Endothelial cell of umbilical vein (primary cell): ENCODE measurements at regions not wholly inside any gene's neighbourhood (a gene's known extent, or its start where the extent isn't known, plus 50 kb on each side); places are given as distances from the start of the nearest gene placed in this dataset.

Source experiments
- BruUV-seq: library from RNA; stranded (reverse); fragments of 400-500 nt; replicated peaks from 2 replicates; lab custom pipeline; 2021; lab: Mats Ljungman, UMichigan
- CTCF ChIA-PET: fragments of 300-600, 350-600 bp; sonication (Branson Sonifier 250); formaldehyde crosslinking; loops from one replicate; lab custom pipeline; 2021; ENCODE audit warnings: antibody characterized with exemption, inconsistent platforms; lab: Charles Lee
- POLR2A ChIA-PET: fragments of 300-600, 350-600 bp; sonication (Branson Sonifier 250); formaldehyde crosslinking; loops from one replicate; lab custom pipeline; 2021; ENCODE audit warnings: antibody characterized with exemption, inconsistent platforms; lab: Charles Lee
- DNase-seq: peaks from one replicate; pipeline ENCODE4 v3.0.0-alpha.2; 2011; ENCODE audit warnings: low read depth, low spot score
- FAIRE-seq: peaks from 2 replicates; lab custom pipeline; 2011; peaks lifted over from hg19 to GRCh38; lab: Jason Lieb, UNC
- H2AFZ ChIP-seq: 2 replicates; pipeline ENCODE4 v1.6.0; 2012; ENCODE audit warnings: low read depth, low read length, control low read depth, inconsistent platforms
- H3K27ac ChIP-seq: 2 replicates; pipeline ENCODE4 v1.5.1; 2011; ENCODE audit warnings: low read depth, mild to moderate bottlenecking, control low read depth, low read length, moderate library complexity; ENCODE audit not compliant: insufficient read depth
- H3K27me3 ChIP-seq, 2 experiments: 2 replicates each; pipeline versions ENCODE4 v1.6.0 to v1.6.1; 2011; ENCODE audit warnings: low read length in 2 of 2, mixed read lengths in 1 of 2; ENCODE audit not compliant: control insufficient read depth in 2 of 2, insufficient read depth in 2 of 2
- H3K36me3 ChIP-seq, 2 experiments: 2 replicates in 1 of 2; 3 replicates in 1 of 2; pipeline ENCODE4 v1.5.1; 2011; ENCODE audit warnings: low read length in 2 of 2, mild to moderate bottlenecking in 1 of 2, moderate library complexity in 1 of 2; ENCODE audit not compliant: control insufficient read depth in 2 of 2, insufficient read depth in 2 of 2; ENCODE audit errors: extremely low read depth in 1 of 2
- H3K4me1 ChIP-seq: 3 replicates; pipeline ENCODE4 v1.5.1; 2011; ENCODE audit warnings: mild to moderate bottlenecking, low read length; ENCODE audit not compliant: control insufficient read depth, insufficient read depth; ENCODE audit errors: extremely low read depth
- H3K4me2 ChIP-seq: 2 replicates; pipeline ENCODE4 v1.6.1; 2011; ENCODE audit warnings: low read length, control low read depth, mixed read lengths; ENCODE audit not compliant: insufficient read depth
- H3K4me3 ChIP-seq, 3 experiments: fragments of 200-600 bp in 1 of 3; sonication (generic), shearing (Covaris generic) in 1 of 3; replicated peaks in 1 of 3; 2 replicates each; pipeline ENCODE4 v1.5.1; 2011 to 2016; ENCODE audit warnings: control low read depth in 3 of 3, low read length in 3 of 3, mild to moderate bottlenecking in 2 of 3, inconsistent platforms in 1 of 3, low read depth in 1 of 3, moderate library complexity in 1 of 3; ENCODE audit not compliant: insufficient read depth in 1 of 3
- H3K79me2 ChIP-seq: 2 replicates; pipeline ENCODE4 v1.6.0; 2012; ENCODE audit warnings: low read length, inconsistent platforms; ENCODE audit not compliant: control insufficient read depth, insufficient read depth
- H3K9ac ChIP-seq: replicated peaks from 2 replicates; pipeline ENCODE3; 2011; ENCODE audit warnings: low read length, control low read depth; ENCODE audit not compliant: insufficient read depth; ENCODE audit errors: extremely low read depth
- H3K9me1 ChIP-seq: replicated peaks from 3 replicates; pipeline ENCODE4 v1.6.0; 2011; ENCODE audit warnings: mild to moderate bottlenecking, low read length; ENCODE audit not compliant: control insufficient read depth, insufficient read depth; ENCODE audit errors: extremely low read depth
- H3K9me3 ChIP-seq: replicated peaks from 2 replicates; pipeline ENCODE4 v1.5.1; 2012; ENCODE audit warnings: low read length, inconsistent platforms; ENCODE audit not compliant: control insufficient read depth, insufficient read depth
- H4K20me1 ChIP-seq: replicated peaks from 2 replicates; pipeline ENCODE3; 2011; ENCODE audit warnings: mild to moderate bottlenecking, low read length; ENCODE audit not compliant: control insufficient read depth, insufficient read depth; ENCODE audit errors: extremely low read depth
- CTCF ChIP-seq, 2 donors: IDR thresholded peaks; 1 replicate in 1 of 2; 2 replicates in 1 of 2; pipeline ENCODE4 v1.5.1; 2011; ENCODE audit warnings: low read length in 2 of 2, mild to moderate bottlenecking in 2 of 2, moderate library complexity in 2 of 2, control low read depth in 1 of 2, inconsistent platforms in 1 of 2, low read depth in 1 of 2; ENCODE audit not compliant: insufficient read depth in 1 of 2; ENCODE audit errors: extremely low read depth in 1 of 2
- EZH2 ChIP-seq: IDR thresholded peaks from 2 replicates; pipeline ENCODE4 v1.6.1; 2012; ENCODE audit warnings: borderline replicate concordance, low read depth, mild to moderate bottlenecking, moderate library complexity, low read length, inconsistent platforms; ENCODE audit not compliant: severe bottlenecking
- FOS ChIP-seq: IDR thresholded peaks from 2 replicates; pipeline ENCODE4 v1.6.1; 2011; ENCODE audit warnings: mild to moderate bottlenecking, low read length, moderate library complexity, borderline replicate concordance; ENCODE audit not compliant: insufficient read depth
- GATA2 ChIP-seq: IDR thresholded peaks from 2 replicates; pipeline ENCODE4 v1.7.0; 2011; ENCODE audit warnings: low read depth, mild to moderate bottlenecking, moderate library complexity, mixed read lengths, low read length; ENCODE audit not compliant: insufficient read length, insufficient read depth
- JUN ChIP-seq: IDR thresholded peaks from 2 replicates; pipeline ENCODE4 v1.6.1; 2011; ENCODE audit warnings: borderline replicate concordance, low read depth; ENCODE audit not compliant: insufficient read length, insufficient read depth
- MAX ChIP-seq: IDR thresholded peaks from 2 replicates; pipeline ENCODE4 v1.6.1; 2011; ENCODE audit not compliant: insufficient read depth, insufficient read length
- MYC ChIP-seq: IDR thresholded peaks from one replicate; pipeline ENCODE4 v1.6.1; 2011; ENCODE audit warnings: mild to moderate bottlenecking, low read depth, low read length
- POLR2A ChIP-seq: IDR thresholded peaks from 2 replicates; pipeline ENCODE4 v1.6.1; 2012; ENCODE audit warnings: low read depth, mild to moderate bottlenecking, control low read depth, low read length
- POLR2AphosphoS5 ChIP-seq: IDR thresholded peaks from 2 replicates; pipeline ENCODE4 v1.6.1; 2012; ENCODE audit warnings: low read depth, mild to moderate bottlenecking, control low read depth, low read length, moderate library complexity; ENCODE audit not compliant: insufficient read depth
- dilution Hi-C: fragments of 300-500 bp; cut with MboI; formaldehyde crosslinking; loops from one replicate; pipeline ENCODE4 v1.15.0; 2019; ENCODE audit warnings: low sequenced_read_pairs; ENCODE audit not compliant: extremely low pct_ligation_motif_present
- intact Hi-C: fragments of 100-400 bp; cut with micrococcal nuclease; formaldehyde crosslinking; loops from one replicate; pipeline ENCODE4 v1.10.0; 2022

- Histone ChIP-seq H3K79me2 (no peaks in the 10 kb centered on the region), H3K4me2 (no peak overlapping the region), H3K4me1 (peaks cover 15% of the 10 kb centered on the region), H3K9me3 (no peaks in the 10 kb centered on the region), H3K27ac (no peak overlapping the region), H3K36me3 (no peaks in the 10 kb centered on the region), H3K4me3 (no peak overlapping the region), H2AFZ (no peak overlapping the region), H4K20me1 (no peaks in the 10 kb centered on the region), H3K27me3 (no peaks in the 10 kb centered on the region), H3K9me1 (no peaks in the 10 kb centered on the region), H3K9ac (no peak overlapping the region)
- TF ChIP-seq MAX (no peak), MYC (no peak), GATA2 (no peak), POLR2AphosphoS5 (no peak), JUN (no peak), CTCF (IDR thresholded peaks at IDR 0.05; ENCODE audit: extremely low read depth in 1 of 2, insufficient read depth in 1 of 2, low read depth in 1 of 2, low read length in 2 of 2) (no peak), FOS (no peak), EZH2 (no peak), POLR2A (no peak)
- intact Hi-C loops = no loop called here
- dilution Hi-C loops = no loop called here
- CTCF ChIA-PET = interaction anchor here (1.0 to 1.5 kb wide), 3 partner anchors 9 to 54 kb away, joined by 3 read pairs; no protein-coding TSS in a partner anchor
- FAIRE-seq = no peak
- no TSS peak for BruUV-seq
- POLR2A ChIA-PET = no interaction called here
- DNase-seq = no peak
Observed at GRCh38 chr2:160753960-160754359, 260.4 kb upstream of the RBMS1 start.
